ENCODE measurements at regions not wholly inside any gene's neighbourhood (a gene's known extent, or its start where the extent isn't known, plus 50 kb on each side); places are given as distances from the start of the nearest gene placed in this dataset.

GRCh38 chr2:118668431-118669424 lies 178.7 kb downstream of the EN1 start:
- H3K4me1 ChIP-seq, result peaks cover 0 to 29% (median 16%) of the 10 kb centered on the region in 4 donors
- no peaks in the 10 kb centered on the region for H3K36me3 ChIP-seq
- no peak for TF ChIP-seq POLR2A (IDR thresholded peaks at IDR 0.05; ENCODE audit: low read depth)
- no peak for TF ChIP-seq EP300 (IDR thresholded peaks at IDR 0.05)
- TF ChIP-seq CTCF (IDR thresholded peaks at IDR 0.05), result no peak
- TF ChIP-seq POLR2AphosphoS5 (IDR thresholded peaks at IDR 0.05), result no peak
- 60% methylated on average over 9 of the region's 9 CpGs for WGBS
- peak overlapping the region in 2 of 4 donors; percentile 22 to 27 for H3K27ac ChIP-seq (replicated peaks in 1 of 4)
- DNase-seq (ENCODE audit: extremely low spot score), result peak; percentile 80
- H3K4me3 ChIP-seq, result no peak overlapping the region
- intact Hi-C loops (cut with DNase I), result no loop called here
- H3K27me3 ChIP-seq, result no peaks in the 10 kb centered on the region
- H3K9me3 ChIP-seq, result no peaks in the 10 kb centered on the region

- 90% methylated on average over 6 of the region's 6 CpGs for WGBS
- TF ChIP-seq EP300 (IDR thresholded peaks at IDR 0.05), result no peak
- no peak for TF ChIP-seq CTCF (IDR thresholded peaks at IDR 0.05)
- no peak for TF ChIP-seq POLR2AphosphoS5 (IDR thresholded peaks at IDR 0.05)
- no peak for TF ChIP-seq POLR2A (IDR thresholded peaks at IDR 0.05; ENCODE audit: low read depth)
- intact Hi-C loops (cut with DNase I), result no loop called here
- H3K4me3 ChIP-seq, result no peak overlapping the region
- peak overlapping the region in 2 of 4 donors; percentile 22 to 27 for H3K27ac ChIP-seq (replicated peaks in 1 of 4)
- no peaks in the 10 kb centered on the region for H3K9me3 ChIP-seq
- no peaks in the 10 kb centered on the region for H3K36me3 ChIP-seq
- no peaks in the 10 kb centered on the region for H3K27me3 ChIP-seq
- peaks cover 0 to 29% (median 16%) of the 10 kb centered on the region in 4 donors for H3K4me1 ChIP-seq
- DNase-seq (ENCODE audit: extremely low spot score), result no peak
These were observed 179.5 kb downstream of the EN1 start for GRCh38 chr2:118667964-118668363.

- DNase-seq (ENCODE audit: extremely low spot score), result no peak
- intact Hi-C loops (cut with DNase I), result no loop called here
- TF ChIP-seq EP300 (IDR thresholded peaks at IDR 0.05) (no peak), POLR2AphosphoS5 (IDR thresholded peaks at IDR 0.05) (no peak), CTCF (IDR thresholded peaks at IDR 0.05) (no peak), POLR2A (IDR thresholded peaks at IDR 0.05; ENCODE audit: low read depth) (no peak)
- H3K27ac ChIP-seq (replicated peaks in 1 of 4), result no peak overlapping the region
- 91% methylated on average over 2 of the region's 2 CpGs for WGBS
- H3K27me3 ChIP-seq, result no peaks in the 10 kb centered on the region
- H3K9me3 ChIP-seq, result no peaks in the 10 kb centered on the region
- H3K4me3 ChIP-seq, result no peak overlapping the region
- peaks cover 0 to 29% (median 16%) of the 10 kb centered on the region in 4 donors for H3K4me1 ChIP-seq
- no peaks in the 10 kb centered on the region for H3K36me3 ChIP-seq
These were observed 180.1 kb downstream of the EN1 start for GRCh38 chr2:118667348-118667747.

- WGBS, result 93% methylated on average over 4 of the region's 4 CpGs
- Histone ChIP-seq H3K4me1 (peaks cover 0 to 18% (median 12%) of the 10 kb centered on the region in 4 donors), H3K27ac (replicated peaks in 1 of 4) (no peak overlapping the region), H3K9me3 (no peaks in the 10 kb centered on the region), H3K4me3 (no peak overlapping the region), H3K27me3 (no peaks in the 10 kb centered on the region), H3K36me3 (no peaks in the 10 kb centered on the region)
- no peak for TF ChIP-seq EP300 (IDR thresholded peaks at IDR 0.05)
- TF ChIP-seq POLR2AphosphoS5 (IDR thresholded peaks at IDR 0.05), result no peak
- no peak for TF ChIP-seq POLR2A (IDR thresholded peaks at IDR 0.05; ENCODE audit: low read depth)
- no peak for TF ChIP-seq CTCF (IDR thresholded peaks at IDR 0.05)
- peak; percentile 78 for DNase-seq (ENCODE audit: extremely low spot score)
- intact Hi-C loops (cut with DNase I), result no loop called here
These were observed 181.5 kb downstream of the EN1 start for GRCh38 chr2:118665784-118666529.

Data from esophagus muscularis mucosa (tissue), 4 donors.